K562 (cell line): ENCODE measurements at regions not wholly inside any gene's neighbourhood (a gene's known extent, or its start where the extent isn't known, plus 50 kb on each side); places are given as distances from the start of the nearest gene placed in this dataset.

Experiments used
- EGR1 ChIP-seq: fragments of 450-650 bp; conservative IDR thresholded peaks from 2 replicates; pipeline ENCODE4 v1.6.1; 2017; ENCODE audit warnings: mild to moderate bottlenecking
- ZBTB8A ChIP-seq: fragments of 450-650 bp; IDR thresholded peaks from 2 replicates; pipeline ENCODE4 v1.6.1; 2018; ENCODE audit warnings: mild to moderate bottlenecking, moderate library complexity; ENCODE audit not compliant: partially characterized antibody
- TF ChIP-seq, protein P1 (sequence below), 3 experiments: IDR thresholded peaks in 2 of 3; conservative IDR thresholded peaks in 1 of 3; 2 replicates each; pipeline ENCODE4 v1.5.1; 2011 to 2012; ENCODE audit warnings: low read length in 3 of 3, mild to moderate bottlenecking in 3 of 3, control low read depth in 2 of 3, improper control_type of control experiment in 1 of 3, inconsistent platforms in 1 of 3, low read depth in 1 of 3, mixed read lengths in 1 of 3, moderate library complexity in 1 of 3; ENCODE audit not compliant: insufficient read depth in 2 of 3

DNA sequence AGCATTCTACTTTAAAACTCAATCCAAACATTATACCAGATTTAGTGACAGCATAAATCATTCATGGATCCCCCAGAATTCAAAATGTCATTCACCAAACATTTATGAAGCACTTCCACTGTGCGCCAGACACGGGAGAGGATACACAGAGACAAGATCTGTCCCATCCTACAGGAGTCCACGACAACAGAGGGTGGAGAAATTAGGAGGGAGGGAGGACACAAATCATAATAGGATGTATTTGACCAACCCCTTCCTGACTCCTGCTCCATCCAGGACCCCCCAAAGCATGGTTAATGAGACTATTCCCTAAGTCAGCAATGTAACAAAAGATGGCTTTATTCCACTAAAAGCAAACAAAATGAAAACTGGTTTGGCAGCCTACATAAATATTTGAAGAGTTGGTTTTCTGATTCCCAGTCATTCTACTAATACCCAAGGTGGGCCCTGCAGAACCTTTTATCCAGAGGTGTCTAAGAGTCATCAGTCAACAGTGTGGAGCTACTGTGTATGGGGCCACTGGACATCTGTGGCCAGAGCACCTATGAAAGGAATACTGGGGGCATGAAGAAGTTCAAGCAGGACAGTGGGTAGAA lies 62.8 kb upstream of the DOCK9 start:
- TF ChIP-seq, protein P1, sequence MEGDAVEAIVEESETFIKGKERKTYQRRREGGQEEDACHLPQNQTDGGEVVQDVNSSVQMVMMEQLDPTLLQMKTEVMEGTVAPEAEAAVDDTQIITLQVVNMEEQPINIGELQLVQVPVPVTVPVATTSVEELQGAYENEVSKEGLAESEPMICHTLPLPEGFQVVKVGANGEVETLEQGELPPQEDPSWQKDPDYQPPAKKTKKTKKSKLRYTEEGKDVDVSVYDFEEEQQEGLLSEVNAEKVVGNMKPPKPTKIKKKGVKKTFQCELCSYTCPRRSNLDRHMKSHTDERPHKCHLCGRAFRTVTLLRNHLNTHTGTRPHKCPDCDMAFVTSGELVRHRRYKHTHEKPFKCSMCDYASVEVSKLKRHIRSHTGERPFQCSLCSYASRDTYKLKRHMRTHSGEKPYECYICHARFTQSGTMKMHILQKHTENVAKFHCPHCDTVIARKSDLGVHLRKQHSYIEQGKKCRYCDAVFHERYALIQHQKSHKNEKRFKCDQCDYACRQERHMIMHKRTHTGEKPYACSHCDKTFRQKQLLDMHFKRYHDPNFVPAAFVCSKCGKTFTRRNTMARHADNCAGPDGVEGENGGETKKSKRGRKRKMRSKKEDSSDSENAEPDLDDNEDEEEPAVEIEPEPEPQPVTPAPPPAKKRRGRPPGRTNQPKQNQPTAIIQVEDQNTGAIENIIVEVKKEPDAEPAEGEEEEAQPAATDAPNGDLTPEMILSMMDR (IDR thresholded peaks at IDR 0.05 in 2 of 3, conservative IDR thresholded peaks at IDR 0.05 in 1 of 3; ENCODE audit: insufficient read depth in 2 of 3, low read depth in 1 of 3, low read length in 3 of 3), result no peak
- TF ChIP-seq ZBTB8A, result no peak
- no peak for TF ChIP-seq EGR1
